ENCODE measurements at regions not wholly inside any gene's neighbourhood (a gene's known extent, or its start where the extent isn't known, plus 50 kb on each side); places are given as distances from the start of the nearest gene placed in this dataset.

GRCh38 chr15:100761290-100761935, 118.2 kb upstream of the ALDH1A3 start (continued):
- TF ChIP-seq, protein P1, sequence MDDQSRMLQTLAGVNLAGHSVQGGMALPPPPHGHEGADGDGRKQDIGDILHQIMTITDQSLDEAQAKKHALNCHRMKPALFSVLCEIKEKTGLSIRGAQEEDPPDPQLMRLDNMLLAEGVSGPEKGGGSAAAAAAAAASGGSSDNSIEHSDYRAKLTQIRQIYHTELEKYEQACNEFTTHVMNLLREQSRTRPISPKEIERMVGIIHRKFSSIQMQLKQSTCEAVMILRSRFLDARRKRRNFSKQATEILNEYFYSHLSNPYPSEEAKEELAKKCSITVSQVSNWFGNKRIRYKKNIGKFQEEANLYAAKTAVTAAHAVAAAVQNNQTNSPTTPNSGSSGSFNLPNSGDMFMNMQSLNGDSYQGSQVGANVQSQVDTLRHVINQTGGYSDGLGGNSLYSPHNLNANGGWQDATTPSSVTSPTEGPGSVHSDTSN (IDR thresholded peaks at IDR 0.05), result no peak
- no peak for TF ChIP-seq GATA2 (CRISPR knock-in tag; IDR thresholded peaks at IDR 0.05)
- no peak for TF ChIP-seq CHD2 (IDR thresholded peaks at IDR 0.05; ENCODE audit: low read length, partially characterized antibody)
- TF ChIP-seq SMC3 (IDR thresholded peaks at IDR 0.05; ENCODE audit: low read depth, low read length), result no peak
- TF ChIP-seq, protein P2, sequence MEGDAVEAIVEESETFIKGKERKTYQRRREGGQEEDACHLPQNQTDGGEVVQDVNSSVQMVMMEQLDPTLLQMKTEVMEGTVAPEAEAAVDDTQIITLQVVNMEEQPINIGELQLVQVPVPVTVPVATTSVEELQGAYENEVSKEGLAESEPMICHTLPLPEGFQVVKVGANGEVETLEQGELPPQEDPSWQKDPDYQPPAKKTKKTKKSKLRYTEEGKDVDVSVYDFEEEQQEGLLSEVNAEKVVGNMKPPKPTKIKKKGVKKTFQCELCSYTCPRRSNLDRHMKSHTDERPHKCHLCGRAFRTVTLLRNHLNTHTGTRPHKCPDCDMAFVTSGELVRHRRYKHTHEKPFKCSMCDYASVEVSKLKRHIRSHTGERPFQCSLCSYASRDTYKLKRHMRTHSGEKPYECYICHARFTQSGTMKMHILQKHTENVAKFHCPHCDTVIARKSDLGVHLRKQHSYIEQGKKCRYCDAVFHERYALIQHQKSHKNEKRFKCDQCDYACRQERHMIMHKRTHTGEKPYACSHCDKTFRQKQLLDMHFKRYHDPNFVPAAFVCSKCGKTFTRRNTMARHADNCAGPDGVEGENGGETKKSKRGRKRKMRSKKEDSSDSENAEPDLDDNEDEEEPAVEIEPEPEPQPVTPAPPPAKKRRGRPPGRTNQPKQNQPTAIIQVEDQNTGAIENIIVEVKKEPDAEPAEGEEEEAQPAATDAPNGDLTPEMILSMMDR (IDR thresholded peaks at IDR 0.05), result no peak
- TF ChIP-seq RXRA (IDR thresholded peaks at IDR 0.05; ENCODE audit: borderline replicate concordance, low read depth), result no peak
- no peak for TF ChIP-seq MXI1 (IDR thresholded peaks at IDR 0.05; ENCODE audit: low read depth, low read length)

DNA sequence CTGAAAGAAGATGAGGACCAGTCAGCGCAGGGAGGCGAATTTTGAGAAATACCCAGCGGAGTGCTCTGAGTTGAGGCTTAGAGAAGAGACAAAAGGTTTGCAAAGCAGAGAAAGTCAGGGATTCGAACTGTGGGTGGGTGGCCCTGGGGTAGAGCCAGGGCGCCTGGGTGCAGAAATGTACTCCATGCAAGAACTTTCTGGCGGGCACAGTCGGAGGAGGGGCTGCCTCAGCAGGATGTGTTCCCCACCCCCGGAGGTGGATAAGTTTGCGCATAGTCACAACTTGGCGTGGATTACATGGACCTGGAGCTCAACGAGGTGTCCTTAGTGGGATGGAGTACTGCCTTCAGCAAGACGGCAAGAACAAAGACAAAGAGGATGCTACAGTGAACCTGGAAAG, 117.3 kb upstream of the ALDH1A3 start:
- CTCF ChIA-PET, result interaction anchor here (0.7 to 3.9 kb wide), 4 partner anchors 9 to 245 kb away, joined by 3 to 22 read pairs (median 10); no protein-coding TSS in a partner anchor
- Histone ChIP-seq H3K4me3 (ENCODE audit: low read depth in 2 of 2, low read length in 1 of 2) (no peak overlapping the region), H3K36me3 (replicated peaks in 1 of 2; ENCODE audit: control insufficient read depth in 1 of 2, insufficient read depth in 2 of 2, low read length in 1 of 2) (no peaks in the 10 kb centered on the region), H3K9me3 (no peaks in the 10 kb centered on the region), H4K20me1 (ENCODE audit: insufficient read depth) (no peaks in the 10 kb centered on the region), H3F3A (replicated peaks; ENCODE audit: insufficient read depth) (peaks cover 3% of the 10 kb centered on the region), H3K4me1 (ENCODE audit: control insufficient read depth in 1 of 2, insufficient read depth in 2 of 2, low read depth in 1 of 2, low read length in 1 of 2) (peaks cover 11 to 71% of the 10 kb centered on the region in 2 experiments; a peak in 3 of 4 replicates), H3K9ac (no peak overlapping the region), H3K4me2 (no peak overlapping the region), H2AFZ (ENCODE audit: low read depth) (no peak overlapping the region), H3K79me2 (ENCODE audit: insufficient read depth) (no peaks in the 10 kb centered on the region), H3K9me2 (no peaks in the 10 kb centered on the region), H3K27ac (ENCODE audit: low read depth in 2 of 2, low read length in 1 of 2) (no peak overlapping the region), H3K27me3 (ENCODE audit: insufficient read depth) (no peaks in the 10 kb centered on the region)
- DNase-seq, result no peak
- WGBS (ENCODE audit: low lambda C conversion rate), result 88% methylated on average over 12 of the region's 12 CpGs
- POLR2A ChIA-PET, result no interaction called here
- TF ChIP-seq FOSL2 (IDR thresholded peaks at IDR 0.05; ENCODE audit: borderline replicate concordance, low read depth) (no peak), EP300 (IDR thresholded peaks at IDR 0.05; ENCODE audit: borderline replicate concordance in 1 of 2, low read depth in 1 of 2, low read length in 1 of 2) (no peak), MEF2A (IDR thresholded peaks at IDR 0.05; ENCODE audit: borderline replicate concordance, low read depth) (no peak), FOXM1 (IDR thresholded peaks at IDR 0.05; ENCODE audit: low read depth) (no peak), RCOR1 (IDR thresholded peaks at IDR 0.05; ENCODE audit: low read length) (no peak), USF1 (IDR thresholded peaks at IDR 0.05; ENCODE audit: borderline replicate concordance, low read depth) (no peak), TCF12 (IDR thresholded peaks at IDR 0.05) (no peak), RFX5 (IDR thresholded peaks at IDR 0.05; ENCODE audit: low read length) (no peak), GABPA (IDR thresholded peaks at IDR 0.05; ENCODE audit: low read depth) (no peak), FOXJ3 (CRISPR knock-in tag; IDR thresholded peaks at IDR 0.05) (no peak), NRF1 (IDR thresholded peaks at IDR 0.05; ENCODE audit: low read depth, low read length) (no peak), POLR2AphosphoS5 (IDR thresholded peaks at IDR 0.05; ENCODE audit: low read depth, low read length) (no peak), SIN3A (IDR thresholded peaks at IDR 0.05; ENCODE audit: borderline replicate concordance, low read depth, low read length) (no peak), ELF1 (IDR thresholded peaks at IDR 0.05) (no peak), USF2 (IDR thresholded peaks at IDR 0.05; ENCODE audit: borderline replicate concordance, low read depth, low read length) (no peak), RAD21 (IDR thresholded peaks at IDR 0.05; ENCODE audit: low read length) (no peak)
- TF ChIP-seq, protein P3, sequence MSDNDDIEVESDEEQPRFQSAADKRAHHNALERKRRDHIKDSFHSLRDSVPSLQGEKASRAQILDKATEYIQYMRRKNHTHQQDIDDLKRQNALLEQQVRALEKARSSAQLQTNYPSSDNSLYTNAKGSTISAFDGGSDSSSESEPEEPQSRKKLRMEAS (IDR thresholded peaks at IDR 0.05; ENCODE audit: low read depth), result no peak
- TF ChIP-seq, protein P2 (IDR thresholded peaks at IDR 0.05), result no peak
- TF ChIP-seq, protein P4, sequence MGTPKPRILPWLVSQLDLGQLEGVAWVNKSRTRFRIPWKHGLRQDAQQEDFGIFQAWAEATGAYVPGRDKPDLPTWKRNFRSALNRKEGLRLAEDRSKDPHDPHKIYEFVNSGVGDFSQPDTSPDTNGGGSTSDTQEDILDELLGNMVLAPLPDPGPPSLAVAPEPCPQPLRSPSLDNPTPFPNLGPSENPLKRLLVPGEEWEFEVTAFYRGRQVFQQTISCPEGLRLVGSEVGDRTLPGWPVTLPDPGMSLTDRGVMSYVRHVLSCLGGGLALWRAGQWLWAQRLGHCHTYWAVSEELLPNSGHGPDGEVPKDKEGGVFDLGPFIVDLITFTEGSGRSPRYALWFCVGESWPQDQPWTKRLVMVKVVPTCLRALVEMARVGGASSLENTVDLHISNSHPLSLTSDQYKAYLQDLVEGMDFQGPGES (IDR thresholded peaks at IDR 0.05; ENCODE audit: low read depth, low read length), result no peak
